GM10248 (cell line): ENCODE measurements at regions not wholly inside any gene's neighbourhood (a gene's known extent, or its start where the extent isn't known, plus 50 kb on each side); places are given as distances from the start of the nearest gene placed in this dataset.
"Not testable (repeated sequence)": the region's sequence is repeated elsewhere in the genome, so short reads cannot be mapped to it uniquely, and the experiment has no call there.

Source experiments
- CTCF ChIA-PET: fragments of 300-600 bp; sonication (Branson Sonifier 250); formaldehyde crosslinking; extraction: SDS; loops from one replicate; lab custom pipeline; 2021; ENCODE audit warnings: antibody characterized with exemption; lab: Yijun Ruan, JAX
- POLR2A ChIA-PET: fragments of 350-650 bp; sonication (Branson Sonifier 250); formaldehyde crosslinking; extraction: SDS; loops from one replicate; lab custom pipeline; 2020; ENCODE audit warnings: antibody characterized with exemption; lab: Yijun Ruan, JAX
- DNase-seq: peaks from one replicate; pipeline ENCODE4 v3.0.0; 2012; ENCODE audit errors: extremely low spot score
- CTCF ChIP-seq: IDR thresholded peaks from 2 replicates; pipeline ENCODE4 v1.5.1; 2012; ENCODE audit warnings: mild to moderate bottlenecking, low read depth; ENCODE audit errors: extremely low read depth, missing control alignments, control extremely low read depth

- DNase-seq, result no peak
- ChIA-PET CTCF (no interaction called here), POLR2A (no interaction called here)
- TF ChIP-seq CTCF, result no peak
Observed at GRCh38 chr2:53131416-53131815, 636.2 kb upstream of the CHAC2 start.

GRCh38 chr2:53130441-53130943, 637.1 kb upstream of the CHAC2 start:
- ChIA-PET POLR2A (no interaction called here), CTCF (no interaction called here)
- no peak for DNase-seq
- TF ChIP-seq CTCF, result no peak

- POLR2A ChIA-PET, result no interaction called here
- DNase-seq, result no peak
- no peak for TF ChIP-seq CTCF
- CTCF ChIA-PET, result interaction anchor here (1.1 to 1.5 kb wide), 2 partner anchors 9 to 20 kb away, joined by 3 read pairs; no protein-coding TSS in a partner anchor
Observed at GRCh38 chr2:53129851-53130250, 637.8 kb upstream of the CHAC2 start.

GRCh38 chr2:53127061-53127650, 640.4 kb upstream of the CHAC2 start:
- DNase-seq, result no peak
- ChIA-PET CTCF (no interaction called here), POLR2A (no interaction called here)
- TF ChIP-seq CTCF, result no peak

- CTCF ChIA-PET, result no interaction called here
- DNase-seq, result no peak
- POLR2A ChIA-PET, result no interaction called here
- no peak for TF ChIP-seq CTCF
Observed at GRCh38 chr2:53114991-53115390, 652.6 kb upstream of the CHAC2 start.

GRCh38 chr2:53114582-53114981, 653.0 kb upstream of the CHAC2 start:
- DNase-seq, result no peak
- ChIA-PET POLR2A (no interaction called here), CTCF (no interaction called here)
- no peak for TF ChIP-seq CTCF

- POLR2A ChIA-PET, CTCF ChIA-PET, DNase-seq: not testable (repeated sequence)
Observed at GRCh38 chr2:53112408-53112807, 655.2 kb upstream of the CHAC2 start.
